ENCODE measurements at regions not wholly inside any gene's neighbourhood (a gene's known extent, or its start where the extent isn't known, plus 50 kb on each side); places are given as distances from the start of the nearest gene placed in this dataset.

DNA sequence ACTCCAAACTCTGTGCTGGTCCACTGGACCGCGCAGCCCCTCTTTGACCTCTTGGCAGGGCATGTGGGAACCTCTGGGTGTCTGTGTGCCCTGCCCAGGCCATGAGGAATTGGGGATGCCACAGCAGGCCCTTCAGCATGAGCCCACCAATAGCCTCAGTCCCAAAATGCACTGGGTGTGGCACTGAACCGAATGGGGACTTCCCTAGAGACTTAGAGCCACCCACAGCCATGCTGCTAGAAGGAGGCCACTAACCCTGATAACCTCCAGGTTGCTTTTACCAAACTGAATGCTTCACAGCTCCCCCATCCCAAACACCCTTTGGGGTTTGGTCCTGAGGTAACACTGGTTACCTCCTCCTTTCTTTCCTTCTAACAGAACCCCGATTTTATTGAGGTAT, 302.7 kb downstream of the PIK3R1 start:
- TF ChIP-seq, protein P1, sequence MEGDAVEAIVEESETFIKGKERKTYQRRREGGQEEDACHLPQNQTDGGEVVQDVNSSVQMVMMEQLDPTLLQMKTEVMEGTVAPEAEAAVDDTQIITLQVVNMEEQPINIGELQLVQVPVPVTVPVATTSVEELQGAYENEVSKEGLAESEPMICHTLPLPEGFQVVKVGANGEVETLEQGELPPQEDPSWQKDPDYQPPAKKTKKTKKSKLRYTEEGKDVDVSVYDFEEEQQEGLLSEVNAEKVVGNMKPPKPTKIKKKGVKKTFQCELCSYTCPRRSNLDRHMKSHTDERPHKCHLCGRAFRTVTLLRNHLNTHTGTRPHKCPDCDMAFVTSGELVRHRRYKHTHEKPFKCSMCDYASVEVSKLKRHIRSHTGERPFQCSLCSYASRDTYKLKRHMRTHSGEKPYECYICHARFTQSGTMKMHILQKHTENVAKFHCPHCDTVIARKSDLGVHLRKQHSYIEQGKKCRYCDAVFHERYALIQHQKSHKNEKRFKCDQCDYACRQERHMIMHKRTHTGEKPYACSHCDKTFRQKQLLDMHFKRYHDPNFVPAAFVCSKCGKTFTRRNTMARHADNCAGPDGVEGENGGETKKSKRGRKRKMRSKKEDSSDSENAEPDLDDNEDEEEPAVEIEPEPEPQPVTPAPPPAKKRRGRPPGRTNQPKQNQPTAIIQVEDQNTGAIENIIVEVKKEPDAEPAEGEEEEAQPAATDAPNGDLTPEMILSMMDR (IDR thresholded peaks at IDR 0.05; ENCODE audit: borderline replicate concordance, extremely low read depth, low read length, poor library complexity, severe bottlenecking): no peak
- no peak for TF ChIP-seq EZH2 (IDR thresholded peaks at IDR 0.05; ENCODE audit: borderline replicate concordance, low read depth, low read length, severe bottlenecking)

All from DND-41 (cell line).